GM19023 (cell line): ENCODE measurements at regions not wholly inside any gene's neighbourhood (a gene's known extent, or its start where the extent isn't known, plus 50 kb on each side); places are given as distances from the start of the nearest gene placed in this dataset.
"Not testable (repeated sequence)": the region's sequence is repeated elsewhere in the genome, so short reads cannot be mapped to it uniquely, and the experiment has no call there.

Experiments
- ATAC-seq: cut with Tn5 transposase; IDR thresholded peaks from one replicate; pipeline ENCODE4 v1.9.1; 2021; ENCODE audit warnings: mild to moderate bottlenecking, moderate library complexity; ENCODE audit not compliant: unreplicated experiment

DNA sequence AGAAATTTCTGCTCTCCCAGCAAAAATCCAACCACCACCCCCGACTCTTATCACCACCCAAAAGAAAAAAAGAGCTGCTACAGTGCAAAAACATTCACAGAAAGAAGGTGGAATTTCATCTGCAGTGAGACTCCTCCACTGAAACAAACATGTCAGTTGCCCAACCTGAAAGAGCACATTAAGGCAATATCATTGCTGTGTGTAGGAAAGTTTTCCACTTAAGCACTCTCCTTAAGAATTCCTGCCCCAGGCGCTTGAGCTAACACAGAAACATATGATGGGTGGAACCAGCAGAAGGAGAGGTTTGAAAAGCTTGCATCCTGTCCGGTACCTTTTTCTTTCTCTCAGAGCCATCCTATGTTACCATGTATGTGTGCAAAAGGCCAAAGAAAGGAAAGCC, 200.8 kb upstream of the GADL1 start:
- no peak for ATAC-seq

- ATAC-seq = no peak
Measured at GRCh38 chr3:31096661-31097395, 202.4 kb upstream of the GADL1 start.

DNA sequence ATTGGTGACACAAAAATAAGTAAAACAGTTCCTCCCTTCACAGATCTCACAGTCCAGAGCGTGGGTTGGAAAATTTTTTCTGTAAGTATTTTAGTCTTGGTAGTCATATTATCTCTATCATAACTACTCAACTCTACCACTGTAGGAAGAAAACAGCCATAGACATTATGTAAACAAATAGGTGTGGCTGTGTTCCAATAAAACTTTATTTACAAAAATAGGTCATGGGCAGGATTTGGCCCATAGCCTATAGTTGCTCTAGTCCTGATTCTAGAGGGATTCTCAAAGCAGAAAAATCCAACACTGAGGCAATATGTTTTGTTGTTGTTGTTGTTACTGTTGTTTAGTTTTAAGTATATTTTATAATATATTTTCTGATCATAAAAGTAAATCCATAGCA, 206.1 kb upstream of the GADL1 start:
- no peak for ATAC-seq

DNA sequence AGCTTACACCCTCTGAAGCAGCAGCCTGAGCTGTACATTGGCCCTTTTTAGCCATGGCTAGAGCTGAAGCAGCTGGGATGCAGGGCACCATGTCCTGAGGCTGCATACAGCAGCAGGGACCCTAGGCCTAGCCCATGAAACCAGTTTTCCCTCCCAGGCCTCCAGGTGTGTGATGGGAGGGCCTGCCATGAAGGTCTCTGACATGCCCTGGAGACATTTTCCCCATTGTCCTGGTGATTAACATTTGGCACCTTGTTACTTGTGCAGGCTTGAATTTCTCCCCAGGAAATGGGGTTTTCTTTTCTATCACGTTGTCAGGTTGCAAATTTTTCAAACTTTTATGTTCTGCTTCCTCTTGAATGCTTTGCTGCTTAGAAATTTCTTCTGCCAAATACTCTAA, 206.8 kb upstream of the GADL1 start:
- ATAC-seq = not testable (repeated sequence)

- ATAC-seq = no peak
Measured at GRCh38 chr3:31102196-31102879, 207.9 kb upstream of the GADL1 start.

- ATAC-seq = no peak
Measured at GRCh38 chr3:31103181-31103580, 208.7 kb upstream of the GADL1 start.

DNA sequence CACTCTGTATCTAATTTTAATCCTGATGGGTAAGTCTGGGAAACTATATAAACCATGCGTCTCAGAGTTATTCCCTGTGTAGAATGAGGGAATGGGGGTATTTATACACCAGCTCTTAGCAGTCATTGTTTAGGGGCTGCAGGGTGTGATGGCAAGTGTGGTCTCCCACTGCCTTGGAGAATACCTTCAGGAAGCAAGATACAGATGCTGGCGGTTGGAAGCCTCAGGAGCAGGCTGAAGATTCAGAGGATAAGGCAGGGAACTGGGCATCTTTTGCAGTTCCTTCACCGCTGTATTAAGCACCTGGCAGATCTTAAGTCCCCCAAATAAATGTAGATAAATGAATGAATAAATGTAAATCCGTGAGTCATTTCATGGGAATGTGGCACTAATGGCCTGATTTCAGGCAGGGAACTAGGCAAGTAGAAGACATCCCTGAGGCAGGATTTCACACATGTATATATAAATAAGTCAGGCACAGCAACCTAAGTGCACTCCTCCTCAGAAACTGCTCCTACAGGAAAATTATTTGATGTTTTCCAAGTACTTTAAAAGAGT, 209.2 kb upstream of the GADL1 start:
- ATAC-seq = no peak

- no peak for ATAC-seq
Measured at GRCh38 chr3:31105011-31105410, 210.6 kb upstream of the GADL1 start.

DNA sequence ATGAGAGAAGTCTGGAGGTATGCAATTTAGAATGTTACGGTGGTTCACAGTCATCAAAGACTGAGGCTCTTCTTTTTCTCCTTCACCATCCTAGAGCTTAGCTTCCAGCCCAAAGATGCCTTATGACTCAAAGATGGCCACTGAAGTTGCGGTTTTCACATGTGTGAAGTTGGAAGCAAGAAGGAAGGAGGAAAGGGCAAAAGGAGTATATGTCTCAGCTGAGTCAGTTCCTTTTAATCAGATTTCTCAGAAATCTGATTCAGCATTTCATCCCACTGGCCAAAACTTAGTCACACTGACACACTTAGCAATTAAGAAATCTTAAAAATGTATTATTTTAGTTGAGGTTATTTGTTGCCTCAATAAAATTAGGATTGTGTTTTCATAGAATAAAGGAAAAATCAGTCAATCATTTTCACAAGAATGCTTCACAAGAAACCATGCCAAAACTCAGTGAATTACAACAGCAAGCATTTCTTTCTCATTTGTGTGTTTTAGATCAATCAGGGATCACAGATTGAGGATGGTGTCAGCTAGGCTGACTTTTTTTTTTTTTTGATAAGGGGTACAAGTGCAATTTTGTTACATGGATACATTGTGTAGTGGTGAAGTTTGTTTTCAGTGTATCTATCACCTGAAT, 211.1 kb upstream of the GADL1 start:
- ATAC-seq = no peak

DNA sequence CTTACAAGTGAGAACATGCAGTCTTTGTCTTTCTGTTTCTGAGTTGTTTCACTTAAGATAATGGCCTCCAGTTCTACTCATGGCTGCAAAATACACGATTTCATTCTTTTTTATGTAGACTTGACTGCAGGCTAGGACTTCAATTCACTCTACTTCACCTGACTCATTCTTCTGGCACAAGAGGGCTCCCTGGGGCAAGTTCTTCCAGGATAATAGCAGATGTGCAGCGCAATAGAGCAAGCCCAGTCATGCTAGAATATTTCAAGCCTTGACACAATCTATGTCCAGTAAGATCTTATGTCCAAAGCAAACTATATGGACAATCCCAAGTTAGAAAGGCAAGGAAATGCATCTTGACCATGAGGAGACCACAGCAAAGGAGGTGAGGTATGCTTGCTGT, 211.7 kb upstream of the GADL1 start:
- ATAC-seq = no peak

DNA sequence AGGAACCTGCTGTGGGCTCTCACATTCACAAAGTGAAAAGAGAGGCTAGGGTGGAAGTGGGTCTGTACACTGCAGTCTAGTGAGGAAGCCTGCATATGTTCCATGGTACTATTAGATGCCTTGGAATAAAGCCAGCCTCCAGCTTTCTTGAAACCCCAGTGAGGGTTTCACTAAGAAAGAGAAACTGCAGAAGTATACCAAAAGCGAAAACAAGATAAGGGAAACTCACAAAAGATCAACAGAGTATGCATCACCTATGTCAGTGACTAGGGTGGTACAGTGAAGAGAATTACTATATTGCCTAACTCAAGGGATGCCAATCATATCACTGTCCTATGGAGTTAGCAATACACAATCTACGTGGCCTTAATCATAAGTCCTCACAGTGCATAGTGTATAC, 212.5 kb upstream of the GADL1 start:
- peak; percentile 82 for ATAC-seq

GRCh38 chr3:31114929-31115283, 220.4 kb upstream of the GADL1 start:
- ATAC-seq = no peak

- not testable (repeated sequence) for ATAC-seq
Measured at GRCh38 chr3:31115531-31115930, 221.1 kb upstream of the GADL1 start.

DNA sequence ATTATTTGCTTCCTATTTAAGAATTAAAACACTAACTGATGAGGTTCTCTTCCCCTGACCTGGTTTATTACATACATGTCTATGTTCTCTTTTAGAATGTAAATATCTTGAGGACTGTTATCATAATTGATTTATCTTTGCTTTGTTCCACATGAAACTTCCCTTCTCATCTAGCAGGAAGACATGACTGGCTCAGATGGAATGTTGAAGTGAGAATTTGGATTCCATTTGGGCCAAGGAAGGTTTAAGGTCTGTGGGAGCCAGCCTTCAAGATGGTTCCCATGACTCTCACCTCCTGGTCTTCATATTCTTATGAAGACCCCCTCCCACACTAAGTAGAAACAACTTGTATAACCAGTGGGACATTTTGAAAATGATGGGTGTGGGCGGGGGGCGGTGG, 222.2 kb upstream of the GADL1 start:
- no peak for ATAC-seq

GRCh38 chr3:31117854-31118253, 223.4 kb upstream of the GADL1 start:
- no peak for ATAC-seq

DNA sequence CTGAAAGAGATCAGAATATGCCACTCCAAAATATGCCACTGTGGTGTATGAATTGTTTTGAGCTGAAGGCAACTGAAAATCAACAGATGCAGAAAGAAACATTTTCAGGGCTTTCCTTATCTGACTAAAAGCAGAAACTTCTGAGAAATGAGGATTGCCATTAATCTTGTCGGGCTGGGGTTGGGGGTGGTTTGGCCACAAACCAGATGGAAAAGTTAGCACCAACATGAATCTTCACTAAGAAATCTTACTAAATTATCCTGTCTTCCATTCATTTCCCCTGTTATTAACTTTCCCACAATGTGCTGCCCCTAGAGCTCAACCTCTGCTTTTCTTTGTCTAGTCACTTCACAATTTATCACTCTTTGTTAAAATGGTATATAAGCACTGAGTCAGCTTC, 229.9 kb upstream of the GADL1 start:
- no peak for ATAC-seq

- no peak for ATAC-seq
Measured at GRCh38 chr3:31125413-31126020, 231.1 kb upstream of the GADL1 start.

DNA sequence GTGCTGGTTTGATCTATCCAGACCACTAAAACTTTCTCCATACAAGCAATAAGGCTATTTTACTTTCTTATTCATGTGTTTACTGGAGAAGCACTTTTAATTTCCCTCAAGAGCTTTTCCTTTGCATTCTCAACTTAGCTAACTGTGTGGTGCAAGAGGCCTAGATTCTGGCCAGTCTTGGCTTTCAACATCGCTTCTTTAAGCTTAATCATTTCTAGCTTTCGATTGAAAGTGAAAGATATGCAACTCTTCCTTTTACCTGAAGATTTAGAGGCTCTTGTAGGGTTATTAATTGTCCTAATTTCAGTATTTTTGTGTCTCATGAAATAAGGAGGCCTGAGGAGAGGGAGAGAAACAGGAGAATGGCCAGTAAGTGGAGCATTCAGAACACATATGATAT, 234.8 kb upstream of the GADL1 start:
- no peak for ATAC-seq

GRCh38 chr3:31132132-31132769, 237.8 kb upstream of the GADL1 start:
- ATAC-seq = no peak

- ATAC-seq = no peak
Measured at GRCh38 chr3:31133541-31133940, 239.1 kb upstream of the GADL1 start.

- ATAC-seq = no peak
Measured at GRCh38 chr3:31135546-31135945, 241.1 kb upstream of the GADL1 start.
